GM21825 (cell line): ENCODE measurements at regions not wholly inside any gene's neighbourhood (a gene's known extent, or its start where the extent isn't known, plus 50 kb on each side); places are given as distances from the start of the nearest gene placed in this dataset.
A peak's percentile ranks its signal among the peaks of the same experiment; 100 is the strongest.
"Not testable (repeated sequence)": the region's sequence is repeated elsewhere in the genome, so short reads cannot be mapped to it uniquely, and the experiment has no call there.

Experiments used
- ATAC-seq: cut with Tn5 transposase; IDR thresholded peaks from one replicate; pipeline ENCODE4 v1.9.1; 2021; ENCODE audit warnings: mild to moderate bottlenecking, moderate library complexity; ENCODE audit not compliant: unreplicated experiment

DNA sequence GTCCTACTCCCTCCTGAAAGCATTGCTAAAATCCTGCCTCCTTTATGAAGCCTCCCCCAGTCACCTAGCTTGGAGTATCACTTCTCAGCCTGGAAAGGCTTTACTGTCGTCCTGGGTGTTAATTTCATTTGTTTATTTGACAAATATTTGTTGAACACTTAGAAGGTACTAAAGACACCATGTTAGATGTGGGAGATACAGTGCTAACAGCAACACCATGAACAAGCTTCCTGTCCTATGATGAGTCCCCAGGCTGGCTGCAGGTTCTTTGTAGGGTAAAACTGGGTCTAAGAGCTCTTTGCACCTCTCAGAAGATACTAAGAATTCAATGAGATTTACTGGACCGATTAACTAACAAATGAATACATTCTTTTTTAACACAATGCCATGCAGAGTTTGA, 109.2 kb upstream of the TMEM170B start:
- peak; percentile 29 for ATAC-seq

DNA sequence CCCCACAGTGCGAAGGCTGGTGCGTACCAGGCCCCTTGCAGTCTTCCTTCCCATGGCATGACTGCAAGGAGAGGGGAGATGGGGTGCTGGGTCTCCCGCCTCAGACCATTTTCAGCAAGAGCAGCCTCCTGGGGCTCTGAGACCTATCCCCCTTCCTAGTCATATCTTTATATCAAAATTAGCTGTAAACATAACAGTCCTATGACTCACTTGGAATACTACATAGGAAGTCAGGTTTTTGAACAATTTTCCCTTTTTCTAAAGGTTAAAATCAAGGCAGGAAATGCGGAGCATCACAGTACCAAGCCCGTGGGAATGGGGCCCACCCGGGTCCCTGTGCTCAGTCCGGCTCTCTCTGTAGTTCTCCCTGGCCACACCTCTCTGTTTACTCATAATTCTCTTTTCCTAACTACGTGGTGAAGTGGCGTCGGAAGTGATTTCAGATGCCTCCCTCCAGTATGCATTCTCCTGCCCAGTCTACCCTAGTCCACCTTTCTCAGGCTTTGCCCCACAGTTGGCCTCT, 109.8 kb upstream of the TMEM170B start:
- ATAC-seq, result no peak

DNA sequence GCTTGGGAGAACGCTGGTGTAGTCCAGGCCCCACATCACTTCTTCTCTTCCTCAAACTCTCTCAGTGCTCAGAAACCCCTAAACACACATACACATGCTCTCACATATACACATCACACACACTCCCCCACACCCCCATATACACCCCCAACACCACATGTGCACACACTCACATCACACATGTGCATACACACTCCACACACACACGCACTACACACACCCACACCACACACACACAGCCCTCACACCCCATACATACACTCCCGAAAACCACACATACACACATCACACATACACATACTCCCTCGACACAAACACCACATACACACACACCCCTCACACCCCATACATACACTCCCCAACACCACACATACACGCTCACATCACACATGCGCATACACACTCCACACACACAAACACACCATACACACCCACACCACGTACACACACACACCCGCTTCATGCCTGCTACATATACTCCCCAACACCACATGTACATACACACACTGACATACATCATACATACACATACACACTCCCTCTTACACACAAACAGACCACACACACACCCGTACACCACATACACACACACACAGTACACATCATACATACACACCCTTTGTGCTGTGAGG, 110.3 kb upstream of the TMEM170B start:
- ATAC-seq, result no peak

DNA sequence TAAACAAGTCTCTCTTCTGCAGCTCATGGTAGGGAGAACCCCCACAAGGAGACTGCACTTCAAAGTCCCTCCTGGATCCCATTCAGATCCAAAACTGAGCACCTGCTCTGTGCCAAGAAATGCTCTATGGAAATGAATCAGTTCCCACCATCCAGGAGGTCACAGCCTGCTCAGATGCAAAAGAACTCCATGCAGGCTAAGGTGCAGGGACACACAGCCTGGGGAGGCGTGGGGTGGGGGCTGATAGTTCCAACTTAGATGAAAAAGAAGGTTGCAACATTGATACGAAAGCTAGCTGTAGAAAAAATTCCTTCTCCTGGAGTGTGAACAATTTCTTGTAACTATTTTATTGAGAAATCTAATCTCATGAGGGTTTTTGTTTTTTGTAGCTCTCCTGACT, 111.0 kb upstream of the TMEM170B start:
- ATAC-seq, result no peak

DNA sequence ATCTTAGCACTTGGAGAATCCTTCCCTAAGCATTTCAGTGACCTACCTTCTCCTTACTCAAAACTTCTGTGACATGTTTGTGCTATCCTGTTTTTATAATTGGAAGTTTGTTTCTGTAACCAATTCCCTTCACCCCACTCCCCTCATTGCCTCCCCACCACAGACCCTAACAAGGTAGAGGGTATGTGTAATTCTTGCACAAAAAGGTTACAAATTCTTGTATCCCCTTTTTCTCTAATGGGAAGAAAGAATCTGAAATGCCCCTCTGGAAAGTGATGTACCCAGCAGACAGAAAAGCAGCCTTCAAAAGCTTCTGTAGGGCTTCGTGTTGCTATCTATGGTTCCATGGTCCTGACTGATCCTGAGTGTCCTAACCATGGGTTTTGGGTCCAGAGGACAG, 111.7 kb upstream of the TMEM170B start:
- no peak for ATAC-seq

DNA sequence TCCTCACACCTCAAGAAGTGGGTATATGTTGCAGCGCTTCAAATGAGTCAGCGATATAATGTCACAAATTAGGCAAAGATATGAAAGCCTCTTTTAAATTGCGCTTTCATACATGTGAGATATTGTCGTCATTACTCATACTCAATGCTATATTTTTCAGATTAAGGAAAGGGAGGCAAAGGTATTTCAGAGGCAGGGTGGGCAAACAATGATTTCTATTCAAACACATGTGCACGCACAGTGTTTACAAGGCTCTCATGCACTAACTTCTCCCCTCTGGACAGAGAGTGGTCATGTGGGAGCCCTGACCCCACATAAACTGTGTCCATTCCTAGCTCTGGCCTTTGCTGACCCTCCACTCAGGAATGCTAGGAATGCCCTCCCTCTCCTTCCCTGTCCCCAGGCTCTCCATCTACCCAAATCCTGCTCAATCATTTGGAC, 112.1 kb upstream of the TMEM170B start:
- ATAC-seq, result no peak

DNA sequence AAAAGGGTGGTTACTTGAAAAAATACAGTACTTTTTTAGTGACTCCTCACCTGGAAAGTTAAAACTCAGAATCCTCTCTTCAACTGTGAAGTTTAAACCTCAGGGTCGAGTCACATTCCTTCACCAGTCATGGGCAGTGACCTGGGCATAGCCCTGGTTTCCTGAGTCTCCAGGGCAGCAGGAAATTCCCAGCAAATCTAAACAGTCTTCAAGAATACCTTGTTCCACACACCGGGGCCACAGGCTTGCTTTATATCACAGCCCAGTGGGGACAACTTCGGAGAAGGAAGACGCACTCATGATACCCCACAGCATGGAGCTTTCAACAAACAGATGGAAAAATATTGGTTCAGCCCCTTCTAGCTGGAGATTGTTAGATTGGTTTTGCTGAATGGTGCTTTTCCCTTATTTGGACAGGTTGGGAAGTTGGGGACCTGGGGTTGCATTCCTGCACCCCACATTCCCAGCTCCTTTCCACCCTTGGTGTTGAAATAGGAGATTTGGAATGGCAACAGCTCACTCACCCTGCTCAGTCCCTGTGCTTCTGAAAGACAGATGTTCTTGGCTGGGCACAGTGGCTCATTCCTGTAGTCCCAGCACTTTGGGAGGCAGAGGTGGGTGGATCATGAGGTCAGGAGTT, 113.0 kb upstream of the TMEM170B start:
- ATAC-seq, result no peak

DNA sequence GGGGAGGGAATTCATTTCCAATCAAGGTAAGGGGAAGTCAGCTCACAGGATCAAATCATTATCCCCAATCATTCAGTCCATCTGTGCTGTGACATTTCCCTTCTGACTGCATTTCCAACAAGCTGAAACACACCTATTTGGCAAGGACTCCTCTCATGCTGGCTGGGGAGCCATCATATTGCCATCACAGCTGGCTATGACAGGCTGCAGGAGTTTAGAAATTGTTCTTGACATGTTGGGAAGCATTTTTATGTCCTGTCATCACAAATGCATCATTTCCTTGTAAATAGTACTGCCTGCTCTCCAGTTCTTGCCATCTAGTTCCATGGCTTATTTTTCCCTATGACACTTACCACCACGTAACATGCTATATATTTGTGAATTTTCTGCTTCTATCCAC, 113.9 kb upstream of the TMEM170B start:
- no peak for ATAC-seq

DNA sequence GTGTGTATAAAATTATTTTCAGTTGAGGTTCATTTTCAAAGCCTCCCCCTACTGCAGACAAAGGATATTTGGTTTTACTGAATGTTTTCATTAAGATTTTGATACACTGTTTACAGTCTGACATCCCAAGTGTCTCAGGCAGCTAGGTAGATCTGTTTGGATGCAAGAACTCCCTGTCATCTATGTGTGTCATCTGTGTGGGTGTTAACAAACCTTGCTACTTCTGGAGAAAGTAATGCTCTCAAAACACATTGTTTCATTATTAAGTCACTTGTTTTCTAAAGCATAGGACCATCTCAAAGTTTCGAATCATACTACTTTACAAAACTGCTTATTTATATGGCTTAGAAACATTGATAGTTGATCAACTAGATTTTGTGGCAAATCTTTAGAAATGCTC, 114.5 kb upstream of the TMEM170B start:
- no peak for ATAC-seq

DNA sequence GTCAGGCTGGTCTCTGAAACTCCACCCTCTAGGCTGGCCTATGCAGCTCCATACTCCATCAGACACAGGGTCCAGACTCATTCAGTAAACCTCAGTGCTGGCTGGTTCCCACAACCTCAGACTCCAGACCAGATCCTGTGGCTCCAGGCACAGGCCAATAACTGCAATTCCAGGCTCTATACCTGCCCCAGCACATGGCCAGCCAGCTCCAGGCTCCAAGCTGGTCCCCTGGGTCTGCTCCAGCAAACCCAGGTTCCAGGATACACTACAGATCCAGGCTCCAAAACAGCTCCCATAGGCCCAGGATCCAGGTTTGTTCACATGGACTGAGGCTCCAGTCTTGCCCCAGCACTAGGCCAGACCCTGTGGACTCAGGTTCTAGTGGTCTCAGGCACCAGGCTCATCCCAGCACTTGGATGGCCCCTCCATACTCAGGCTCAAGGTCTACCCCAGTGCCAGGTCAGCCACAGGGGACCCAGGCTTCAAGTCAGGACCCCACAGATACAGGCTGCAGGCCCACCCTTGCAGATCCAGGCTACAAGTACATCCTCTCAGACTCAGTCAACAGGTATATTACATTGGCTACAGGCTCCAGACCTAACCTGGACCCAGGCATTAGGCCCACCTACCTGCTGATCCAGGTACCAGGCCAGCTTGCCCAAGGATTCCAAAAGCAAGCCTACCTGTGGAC, 117.6 kb upstream of the TMEM170B start:
- no peak for ATAC-seq

DNA sequence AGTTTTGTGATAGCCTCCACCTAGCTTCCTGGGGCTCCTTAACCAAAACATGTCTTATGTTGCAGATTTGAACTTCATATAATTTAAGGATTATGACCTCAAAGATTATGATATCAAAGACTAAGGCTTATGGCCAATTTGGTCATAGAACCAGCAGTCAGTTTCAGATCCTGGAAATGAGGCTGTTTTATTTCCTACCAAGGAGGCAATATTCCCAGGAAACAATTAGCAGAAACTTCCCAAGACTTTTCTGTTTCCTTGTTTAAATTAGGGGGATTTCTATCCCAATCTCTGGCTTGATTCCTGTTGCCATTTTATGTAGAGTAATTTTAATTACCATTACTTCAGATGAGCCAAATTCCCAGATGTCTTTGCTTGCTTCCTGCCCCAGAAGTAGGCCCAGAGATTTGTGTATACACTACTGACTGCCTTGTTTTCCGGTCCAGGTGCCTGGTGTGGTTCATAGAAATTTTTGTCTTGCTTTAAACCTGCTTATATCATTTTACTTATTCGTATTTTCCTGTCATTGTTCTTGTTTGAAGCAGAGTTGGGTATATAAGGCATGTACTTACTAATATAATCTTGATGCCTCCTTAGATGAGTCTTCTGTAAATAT, 119.2 kb upstream of the TMEM170B start:
- no peak for ATAC-seq

DNA sequence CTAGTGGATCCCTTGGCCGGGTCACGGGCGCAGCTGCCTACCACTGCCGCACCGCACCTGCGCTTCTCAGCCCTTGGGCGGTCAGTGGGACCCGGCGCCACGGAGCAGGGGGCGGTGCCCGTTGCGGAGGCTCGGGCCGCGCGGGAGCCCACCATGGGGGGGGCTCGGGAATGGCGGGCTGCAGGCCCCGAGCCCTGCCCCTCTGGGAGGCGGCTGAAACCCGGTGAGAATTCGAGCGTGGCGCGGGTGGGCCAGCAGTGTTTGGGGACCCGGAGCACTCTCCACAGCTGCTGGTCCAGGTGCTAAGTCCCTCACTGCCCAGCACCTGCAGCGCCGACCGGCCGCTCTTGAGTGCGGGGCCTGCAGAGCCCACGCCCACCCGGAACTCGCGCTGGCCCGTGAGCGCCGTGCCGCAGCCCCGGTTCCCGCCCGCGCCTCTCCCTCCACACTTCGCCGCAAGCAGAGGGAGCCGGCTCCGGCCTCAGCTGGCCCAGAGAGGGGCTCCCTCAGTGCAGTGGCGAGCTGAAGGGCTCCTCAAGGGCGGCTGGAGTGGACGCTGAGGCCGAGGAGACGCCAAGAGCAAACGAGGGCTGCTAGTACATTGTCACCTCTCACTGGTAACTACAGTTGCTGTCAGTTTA, 120.5 kb upstream of the TMEM170B start:
- no peak for ATAC-seq

DNA sequence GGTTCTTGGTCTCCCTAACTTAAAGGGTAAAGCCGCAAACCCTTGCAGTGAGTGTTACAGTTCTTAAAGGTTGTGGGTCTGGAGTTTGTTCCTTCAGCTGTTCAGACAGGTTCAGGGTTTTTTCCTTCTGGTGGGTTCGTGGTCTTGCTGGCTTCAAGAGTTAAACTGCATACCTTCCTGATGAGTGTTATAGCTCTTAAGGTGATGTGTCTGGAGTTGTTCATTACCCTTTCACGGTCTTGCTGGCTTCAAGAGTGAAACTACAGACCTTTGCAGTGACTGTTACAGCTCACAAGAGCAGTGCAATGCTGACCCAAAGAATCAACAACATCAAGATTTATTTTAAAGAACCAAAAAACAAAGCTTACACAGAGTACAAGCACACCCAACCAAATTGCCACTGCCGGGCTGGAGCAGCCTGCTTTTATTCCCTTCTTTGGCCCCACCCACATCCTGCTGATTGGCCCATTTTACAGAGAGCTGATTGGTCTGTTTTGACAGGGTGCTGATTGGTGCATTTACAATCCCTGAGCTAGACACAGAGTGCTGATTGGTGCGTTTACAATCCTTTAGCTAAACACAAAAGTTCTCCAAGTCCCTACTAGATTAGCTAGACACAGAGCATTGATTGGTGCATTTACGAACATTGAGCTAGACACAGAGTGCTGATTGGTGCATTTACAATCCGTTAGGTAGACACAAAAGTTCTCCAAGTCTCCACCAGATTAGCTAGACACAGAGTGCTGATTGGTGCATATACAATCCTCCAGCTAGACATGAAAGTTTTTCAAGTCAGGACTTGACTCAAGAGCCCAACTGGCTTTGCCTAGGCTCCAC, 121.2 kb upstream of the TMEM170B start:
- ATAC-seq, result not testable (repeated sequence)

DNA sequence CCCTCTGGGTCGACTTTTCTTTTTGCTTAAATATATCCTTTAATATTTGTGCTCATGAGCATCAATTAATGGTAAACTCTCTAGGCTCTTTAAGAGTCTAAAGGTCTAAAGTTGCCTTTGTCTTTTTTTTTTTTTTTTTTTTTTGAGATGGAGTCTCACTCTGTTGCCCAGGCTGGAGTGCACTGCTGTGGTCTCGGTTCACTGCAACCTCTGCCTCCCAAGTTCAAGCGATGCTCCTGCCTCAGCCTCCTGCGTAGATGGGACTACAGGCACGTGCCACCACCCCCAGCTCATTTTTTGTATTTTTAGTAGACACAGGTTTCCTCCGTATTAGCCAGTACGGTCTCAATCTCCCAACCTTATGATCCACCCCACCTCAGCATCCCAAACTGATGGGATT, 122.0 kb upstream of the TMEM170B start:
- no peak for ATAC-seq

DNA sequence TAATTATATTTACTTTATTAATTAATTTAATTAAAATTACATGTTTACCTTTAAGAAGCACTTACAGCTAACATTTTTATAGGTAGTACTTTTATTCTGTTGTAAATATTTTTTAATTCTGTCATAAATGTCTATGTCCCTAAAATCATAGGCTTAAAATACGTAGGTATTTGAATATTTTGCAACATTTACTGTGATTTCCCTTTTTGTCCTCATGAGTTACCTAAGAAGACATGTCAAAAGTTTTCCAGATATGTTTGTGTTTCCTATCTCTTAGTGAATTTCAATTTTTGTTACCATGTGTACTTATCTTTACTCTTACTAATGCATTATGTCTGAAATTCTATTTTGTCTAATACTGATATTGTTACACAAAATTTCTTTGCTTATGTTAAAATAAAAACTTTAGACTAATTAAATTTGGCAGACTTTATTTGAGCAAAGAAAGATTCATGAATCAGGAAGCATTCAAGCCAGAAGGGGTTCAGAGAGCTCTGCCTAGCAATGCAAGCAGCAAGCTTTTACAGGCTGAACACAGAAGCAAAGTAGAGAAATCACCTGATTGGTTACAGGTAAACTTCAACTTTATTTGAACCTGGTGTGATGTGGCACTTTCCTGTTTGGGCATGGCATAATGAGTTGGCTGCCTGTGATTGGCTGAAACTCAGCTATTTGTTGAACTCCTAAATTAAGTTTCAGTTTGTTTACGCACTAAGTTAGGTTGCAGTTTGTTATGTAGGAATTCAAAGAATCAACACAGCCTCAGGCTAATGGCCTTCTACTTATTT, 123.2 kb upstream of the TMEM170B start:
- peak; percentile 47 for ATAC-seq

DNA sequence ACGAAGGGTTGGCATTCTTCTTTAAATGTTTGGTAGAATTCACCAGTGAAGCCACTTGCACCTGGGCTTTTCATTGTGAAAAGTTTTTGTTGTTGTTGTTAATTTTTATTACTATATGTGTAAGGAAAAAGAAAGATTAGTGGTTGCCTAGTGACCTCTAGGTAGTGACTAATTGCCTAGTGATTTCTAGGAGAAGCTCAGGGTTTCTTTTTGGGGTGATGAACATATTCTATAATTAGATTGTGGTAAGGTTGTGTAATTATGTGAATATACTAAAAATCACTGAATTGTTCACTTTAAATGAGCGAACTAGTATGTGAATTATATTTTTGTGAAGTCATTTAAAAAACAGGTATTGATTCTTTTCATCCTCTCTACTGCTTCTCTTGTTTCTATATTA, 123.8 kb upstream of the TMEM170B start:
- no peak for ATAC-seq

DNA sequence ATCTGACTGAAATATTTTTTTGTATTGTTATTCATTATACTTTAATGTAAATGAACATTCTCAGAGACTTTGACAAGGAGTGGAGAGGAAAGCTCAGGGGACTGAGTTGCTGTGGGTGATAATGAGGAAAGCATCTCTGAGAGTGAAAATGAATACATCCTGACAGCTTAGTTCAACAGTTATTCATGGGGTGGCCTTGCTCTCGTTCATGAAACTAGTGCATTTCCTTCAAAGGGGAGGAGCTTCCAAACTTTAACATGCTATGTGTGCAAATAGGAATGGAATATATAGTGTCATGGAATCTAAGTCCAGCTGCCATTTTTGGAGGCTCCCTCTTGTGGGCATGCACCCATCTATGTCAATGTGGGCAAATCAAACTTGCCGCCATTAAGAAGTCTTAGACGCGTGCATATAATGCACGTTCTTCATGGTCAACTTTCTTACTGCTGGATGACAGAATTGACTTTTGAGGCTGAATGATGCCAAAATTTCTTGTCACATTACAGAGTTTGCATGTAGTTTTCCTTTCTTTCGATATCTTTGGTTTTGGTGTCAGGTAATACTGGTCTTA, 124.3 kb upstream of the TMEM170B start:
- ATAC-seq, result no peak

DNA sequence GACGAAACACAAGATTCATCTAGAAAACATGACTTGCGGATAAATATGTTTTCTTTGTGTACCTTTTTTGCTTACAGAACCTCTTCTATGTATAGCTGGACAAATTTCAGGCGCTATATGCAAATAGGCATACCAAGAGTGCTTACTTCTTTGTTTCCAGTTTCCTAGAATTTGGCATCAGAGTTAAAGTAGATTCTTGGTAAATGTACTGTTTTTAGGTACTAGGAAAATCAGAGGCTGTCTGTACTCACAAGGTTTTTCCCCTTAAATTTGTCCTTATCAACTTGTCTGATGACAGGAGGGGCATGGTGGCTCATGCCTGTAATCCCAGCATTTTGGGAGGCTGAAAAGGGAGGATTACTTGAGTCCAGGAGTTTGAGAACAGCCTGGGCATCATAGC, 124.9 kb upstream of the TMEM170B start:
- ATAC-seq, result no peak

DNA sequence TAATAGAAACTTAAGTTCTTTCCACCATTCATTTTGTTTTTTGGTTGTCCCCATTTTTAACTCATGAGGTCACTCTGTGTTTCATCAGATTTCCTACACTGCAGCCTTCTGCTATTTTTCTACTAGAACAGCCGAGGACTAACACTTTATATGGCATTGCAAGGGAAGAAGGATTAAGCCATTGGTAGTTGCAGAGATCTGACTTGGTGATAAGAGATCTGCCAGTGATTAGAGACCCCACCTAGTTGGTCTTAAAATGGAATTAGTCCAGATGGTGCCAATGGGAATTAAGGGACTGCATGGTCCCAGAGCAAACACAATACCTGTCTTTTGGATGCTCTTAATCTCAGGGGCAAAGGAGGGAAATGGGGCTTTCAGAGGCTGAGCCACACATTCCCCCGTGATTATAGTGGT, 125.5 kb upstream of the TMEM170B start:
- ATAC-seq, result no peak
